ENCODE measurements at regions not wholly inside any gene's neighbourhood (a gene's known extent, or its start where the extent isn't known, plus 50 kb on each side); places are given as distances from the start of the nearest gene placed in this dataset.
"Not testable (repeated sequence)": the region's sequence is repeated elsewhere in the genome, so short reads cannot be mapped to it uniquely, and the experiment has no call there.

GRCh38 chr5:155826611-155827507, 500.1 kb upstream of the SGCD start (continued):
- no peak for TF ChIP-seq MXI1 (IDR thresholded peaks at IDR 0.05; ENCODE audit: borderline replicate concordance, low read depth, low read length)

GRCh38 chr5:155827508-155827815, 499.5 kb upstream of the SGCD start:
- H3K9ac ChIP-seq (ENCODE audit: low read depth, low read length); H3K4ac ChIP-seq (ENCODE audit: low read depth, low read length); ATAC-seq (ENCODE audit: low read depth); H3K23ac ChIP-seq (ENCODE audit: low read depth, low read length); H3K4me1 ChIP-seq (ENCODE audit: control insufficient read depth, insufficient read depth, low read length); H3K4me2 ChIP-seq (ENCODE audit: low read depth, low read length); BruUV-seq (replicated peaks); H2BK20ac ChIP-seq (ENCODE audit: low read depth, low read length); H2AFZ ChIP-seq (replicated peaks; ENCODE audit: low read length, poor library complexity); H3K4me3 ChIP-seq (ENCODE audit: insufficient read depth, low read depth, low read length); H2AK5ac ChIP-seq (ENCODE audit: low read depth, low read length); H3K27me3 ChIP-seq (ENCODE audit: control insufficient read depth, insufficient read depth, low read length); H2AK9ac ChIP-seq (replicated peaks; ENCODE audit: low read depth, low read length, poor library complexity); H3K36me3 ChIP-seq (ENCODE audit: control insufficient read depth, insufficient read depth, low read length); H3K18ac ChIP-seq (ENCODE audit: low read depth, low read length); H4K5ac ChIP-seq (ENCODE audit: low read depth, low read length); H3K14ac ChIP-seq (replicated peaks; ENCODE audit: low read depth, low read length); H4K20me1 ChIP-seq (ENCODE audit: insufficient read depth, low read length); H3K9me3 ChIP-seq (ENCODE audit: control insufficient read depth, insufficient read depth, low read length); H3K79me1 ChIP-seq (ENCODE audit: low read depth in 1 of 2, low read length in 2 of 2); H3K56ac ChIP-seq (ENCODE audit: extremely low read depth, insufficient read depth, low read length); H2BK120ac ChIP-seq (ENCODE audit: low read depth, low read length); intact Hi-C loops (cut with micrococcal nuclease); H4K8ac ChIP-seq (ENCODE audit: low read depth in 2 of 2, low read length in 2 of 2); H3K9me1 ChIP-seq (ENCODE audit: insufficient read depth, low read length); H4K91ac ChIP-seq (ENCODE audit: insufficient read depth, low read depth, low read length); H3K27ac ChIP-seq (ENCODE audit: insufficient read depth, low read length); in situ Hi-C loops (cut with MboI; ENCODE audit: low sequenced_read_pairs); CTCF ChIA-PET; H2BK5ac ChIP-seq (ENCODE audit: low read depth, low read length, poor library complexity, severe bottlenecking); dilution Hi-C loops (cut with HindIII; ENCODE audit: low sequenced_read_pairs, unreplicated experiment); H2BK15ac ChIP-seq (ENCODE audit: low read depth, low read length); DNase-seq: not testable (repeated sequence)
- WGBS, 2 experiments (ENCODE audit: extremely low coverage in 2 of 2, insufficient read length in 1 of 2): no CpG with 5 or more reads among the region's 2 CpGs
- POLR2A ChIA-PET (ENCODE audit: unreplicated experiment): interaction anchor here (0.6 kb wide), 1 partner anchor 110 kb away, joined by 9 read pairs; no protein-coding TSS in a partner anchor
